ENCODE measurements at regions not wholly inside any gene's neighbourhood (a gene's known extent, or its start where the extent isn't known, plus 50 kb on each side); places are given as distances from the start of the nearest gene placed in this dataset.
"Not testable (repeated sequence)": the region's sequence is repeated elsewhere in the genome, so short reads cannot be mapped to it uniquely, and the experiment has no call there.

DNA sequence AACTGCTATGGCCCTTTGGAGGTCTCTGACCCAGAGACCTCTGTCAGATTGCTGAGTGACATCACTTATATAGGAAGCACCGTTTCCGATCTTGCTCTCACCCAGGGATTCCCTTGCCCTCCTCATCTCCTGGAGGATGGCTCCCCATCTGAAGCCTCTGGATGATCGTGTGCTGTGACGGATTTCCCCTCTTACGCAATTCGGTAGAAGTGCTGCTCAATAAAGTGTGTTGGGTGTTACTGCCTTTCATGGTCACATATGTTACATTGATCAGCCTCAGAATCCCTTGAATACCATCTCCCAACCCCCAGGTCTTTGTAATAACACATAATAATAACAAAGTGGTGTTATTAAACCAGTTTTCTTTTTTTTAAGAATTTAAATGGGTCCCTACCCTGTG lies 107.3 kb upstream of the CLEC14A start:
- no peak for DNase-seq
- H3K4me3 ChIP-seq (ENCODE audit: insufficient read depth, low read depth, low read length, poor library complexity, severe bottlenecking), result no peak overlapping the region
- no peaks in the 10 kb centered on the region for H3K4me1 ChIP-seq (ENCODE audit: control insufficient read depth, insufficient read depth, low read length, poor library complexity, severe bottlenecking)
- H3K27me3 ChIP-seq (replicated peaks; ENCODE audit: control insufficient read depth, insufficient read depth, low read length, poor library complexity, severe bottlenecking), result no peaks in the 10 kb centered on the region
- H3K27ac ChIP-seq (ENCODE audit: insufficient read depth, low read length, poor library complexity, severe bottlenecking), result no peak overlapping the region
- no peaks in the 10 kb centered on the region for H3K36me3 ChIP-seq (ENCODE audit: control insufficient read depth, insufficient read depth, low read length)
- no peaks in the 10 kb centered on the region for H3K9me3 ChIP-seq (ENCODE audit: control insufficient read depth, low read length)

DNA sequence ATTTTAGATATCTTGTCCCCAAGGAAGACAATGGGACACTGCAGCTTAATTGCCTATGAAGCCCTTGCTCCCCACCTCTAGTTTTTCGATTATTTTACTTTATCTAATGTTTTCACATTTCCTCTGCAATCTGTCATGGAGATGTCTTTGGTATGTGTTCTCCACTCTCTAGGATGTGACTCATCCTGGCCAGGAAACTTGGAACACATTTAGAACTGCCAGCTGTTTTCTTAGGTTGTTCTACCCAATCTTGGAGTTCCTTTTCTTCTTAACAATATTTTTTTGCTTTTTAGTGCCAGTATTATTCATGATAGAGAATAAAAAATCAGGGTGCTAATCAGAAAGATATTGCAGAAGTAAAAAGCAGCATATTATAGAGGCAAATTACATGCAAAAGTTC lies 101.7 kb upstream of the CLEC14A start:
- no peaks in the 10 kb centered on the region for H3K4me1 ChIP-seq (ENCODE audit: control insufficient read depth, insufficient read depth, low read length, poor library complexity, severe bottlenecking)
- no peak overlapping the region for H3K4me3 ChIP-seq (ENCODE audit: insufficient read depth, low read depth, low read length, poor library complexity, severe bottlenecking)
- DNase-seq, result no peak
- no peak overlapping the region for H3K27ac ChIP-seq (ENCODE audit: insufficient read depth, low read length, poor library complexity, severe bottlenecking)
- H3K27me3 ChIP-seq (replicated peaks; ENCODE audit: control insufficient read depth, insufficient read depth, low read length, poor library complexity, severe bottlenecking), result no peaks in the 10 kb centered on the region
- no peaks in the 10 kb centered on the region for H3K9me3 ChIP-seq (ENCODE audit: control insufficient read depth, low read length)
- H3K36me3 ChIP-seq (ENCODE audit: control insufficient read depth, insufficient read depth, low read length), result no peaks in the 10 kb centered on the region

DNA sequence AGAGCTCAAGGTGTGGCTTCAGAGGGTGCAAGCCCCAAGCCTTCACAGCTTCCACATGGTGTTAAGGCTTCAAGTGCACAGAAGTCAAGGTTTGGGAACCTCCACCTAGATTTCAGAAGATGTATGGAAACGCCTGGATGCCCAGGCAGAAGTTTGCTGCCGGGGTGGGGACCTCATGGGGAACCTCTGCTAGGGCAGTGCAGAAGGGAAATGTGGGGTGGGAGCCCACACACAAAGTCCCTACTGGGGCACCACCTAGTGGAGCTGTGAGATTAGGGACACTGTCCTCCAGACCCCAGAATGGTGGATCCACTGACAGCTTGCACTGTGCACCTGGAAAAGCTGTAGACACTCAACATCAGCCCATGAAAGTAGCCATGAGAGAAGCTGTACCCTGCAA lies 99.6 kb upstream of the CLEC14A start:
- not testable (repeated sequence) for DNase-seq; H3K4me3 ChIP-seq (ENCODE audit: insufficient read depth, low read depth, low read length, poor library complexity, severe bottlenecking); H3K4me1 ChIP-seq (ENCODE audit: control insufficient read depth, insufficient read depth, low read length, poor library complexity, severe bottlenecking); H3K36me3 ChIP-seq (ENCODE audit: control insufficient read depth, insufficient read depth, low read length); H3K9me3 ChIP-seq (ENCODE audit: control insufficient read depth, low read length); H3K27me3 ChIP-seq (replicated peaks; ENCODE audit: control insufficient read depth, insufficient read depth, low read length, poor library complexity, severe bottlenecking); H3K27ac ChIP-seq (ENCODE audit: insufficient read depth, low read length, poor library complexity, severe bottlenecking)

DNA sequence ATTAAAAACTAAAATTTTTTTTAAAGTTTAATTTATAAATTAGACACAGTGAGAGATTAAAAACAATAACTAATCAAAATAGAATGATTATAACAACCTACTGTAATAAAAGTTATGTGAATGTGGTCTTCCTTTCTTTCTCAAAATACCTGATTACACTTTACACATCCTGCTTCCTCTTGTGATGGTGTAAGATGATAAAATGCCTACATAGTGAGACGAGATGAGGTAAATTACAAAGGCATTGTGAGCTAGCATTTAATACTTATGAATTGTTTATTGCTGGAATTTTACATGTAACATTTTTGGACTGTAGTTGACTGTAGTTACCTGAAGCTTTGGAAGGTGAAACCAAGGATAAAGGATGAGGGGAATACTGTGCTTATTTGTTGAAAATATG lies 94.2 kb upstream of the CLEC14A start:
- Histone ChIP-seq H3K27me3 (replicated peaks; ENCODE audit: control insufficient read depth, insufficient read depth, low read length, poor library complexity, severe bottlenecking) (no peaks in the 10 kb centered on the region), H3K36me3 (ENCODE audit: control insufficient read depth, insufficient read depth, low read length) (no peaks in the 10 kb centered on the region)

DNA sequence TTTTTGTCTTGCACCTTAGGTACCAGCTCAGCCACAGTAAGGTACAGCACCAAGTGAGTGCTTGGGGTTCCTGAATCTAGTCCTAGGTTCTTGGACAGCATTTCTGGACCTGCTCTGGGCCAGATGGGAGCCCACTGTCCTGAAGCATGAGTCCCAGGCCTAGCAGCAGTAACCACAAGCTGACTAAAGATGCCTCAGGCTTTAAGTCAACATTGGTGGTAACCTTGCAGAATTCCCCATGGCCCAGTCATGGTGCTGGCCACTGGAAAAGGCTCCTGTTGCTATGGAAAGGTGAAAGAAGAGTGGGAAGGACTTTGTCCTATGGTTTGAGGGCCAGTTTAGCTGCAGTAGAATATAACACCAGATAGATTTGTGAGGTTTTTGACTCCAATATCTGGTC lies 86.9 kb upstream of the CLEC14A start:
- no peak overlapping the region for H3K4me3 ChIP-seq (ENCODE audit: insufficient read depth, low read depth, low read length, poor library complexity, severe bottlenecking)
- H3K4me1 ChIP-seq (ENCODE audit: control insufficient read depth, insufficient read depth, low read length, poor library complexity, severe bottlenecking), result no peaks in the 10 kb centered on the region
- DNase-seq, result no peak
- no peaks in the 10 kb centered on the region for H3K36me3 ChIP-seq (ENCODE audit: control insufficient read depth, insufficient read depth, low read length)
- H3K9me3 ChIP-seq (ENCODE audit: control insufficient read depth, low read length), result no peaks in the 10 kb centered on the region
- no peaks in the 10 kb centered on the region for H3K27me3 ChIP-seq (replicated peaks; ENCODE audit: control insufficient read depth, insufficient read depth, low read length, poor library complexity, severe bottlenecking)
- no peak overlapping the region for H3K27ac ChIP-seq (ENCODE audit: insufficient read depth, low read length, poor library complexity, severe bottlenecking)

More for the DNA sequence above, 94.2 kb upstream of the CLEC14A start:
- Histone ChIP-seq H3K4me3 (ENCODE audit: insufficient read depth, low read depth, low read length, poor library complexity, severe bottlenecking) (no peak overlapping the region), H3K9me3 (ENCODE audit: control insufficient read depth, low read length) (no peaks in the 10 kb centered on the region), H3K27ac (ENCODE audit: insufficient read depth, low read length, poor library complexity, severe bottlenecking) (no peak overlapping the region), H3K4me1 (ENCODE audit: control insufficient read depth, insufficient read depth, low read length, poor library complexity, severe bottlenecking) (no peaks in the 10 kb centered on the region)
- no peak for DNase-seq

DNA sequence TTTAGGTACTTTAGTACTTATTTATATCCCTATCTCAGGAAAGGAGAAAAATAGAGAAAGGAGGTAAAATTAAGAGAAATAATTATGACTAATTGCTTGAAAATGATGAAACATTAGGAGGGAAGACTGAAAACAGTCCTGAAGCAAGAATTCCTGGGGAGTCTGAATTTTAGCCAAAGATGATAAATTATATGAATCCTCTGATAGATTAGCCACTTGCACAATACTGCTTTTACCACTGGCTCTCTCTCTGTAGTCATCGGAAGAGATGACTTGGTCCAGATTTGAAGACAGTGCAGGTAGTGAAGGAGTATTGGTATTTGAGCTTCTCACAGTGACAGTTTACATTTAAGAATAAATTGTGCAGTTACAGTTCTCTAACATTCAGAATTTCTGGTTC lies 83.8 kb upstream of the CLEC14A start:
- Histone ChIP-seq H3K4me1 (ENCODE audit: control insufficient read depth, insufficient read depth, low read length, poor library complexity, severe bottlenecking) (no peaks in the 10 kb centered on the region), H3K36me3 (ENCODE audit: control insufficient read depth, insufficient read depth, low read length) (no peaks in the 10 kb centered on the region), H3K27me3 (replicated peaks; ENCODE audit: control insufficient read depth, insufficient read depth, low read length, poor library complexity, severe bottlenecking) (no peaks in the 10 kb centered on the region), H3K27ac (ENCODE audit: insufficient read depth, low read length, poor library complexity, severe bottlenecking) (no peak overlapping the region), H3K4me3 (ENCODE audit: insufficient read depth, low read depth, low read length, poor library complexity, severe bottlenecking) (no peak overlapping the region), H3K9me3 (ENCODE audit: control insufficient read depth, low read length) (no peaks in the 10 kb centered on the region)
- DNase-seq, result no peak

DNA sequence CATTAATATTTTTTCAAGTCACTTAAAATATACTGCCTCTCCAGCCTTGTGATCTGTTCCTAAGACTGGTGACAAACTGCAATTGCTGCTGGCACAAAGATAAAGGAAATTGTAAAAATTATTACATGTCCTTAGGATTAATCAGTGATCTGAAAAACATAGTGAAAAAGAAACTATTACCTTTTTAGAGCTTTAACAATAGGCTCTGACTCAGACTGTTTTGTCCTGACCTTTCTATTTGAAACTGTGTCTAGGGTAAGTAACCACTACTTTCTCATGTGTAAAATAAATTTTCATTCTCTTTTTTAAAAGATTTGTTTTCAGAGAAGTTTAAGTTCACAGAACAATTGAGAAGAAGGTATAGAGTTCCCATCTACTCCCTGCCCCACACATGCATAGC lies 80.4 kb upstream of the CLEC14A start:
- Histone ChIP-seq H3K36me3 (ENCODE audit: control insufficient read depth, insufficient read depth, low read length) (no peaks in the 10 kb centered on the region), H3K27me3 (replicated peaks; ENCODE audit: control insufficient read depth, insufficient read depth, low read length, poor library complexity, severe bottlenecking) (no peaks in the 10 kb centered on the region), H3K4me3 (ENCODE audit: insufficient read depth, low read depth, low read length, poor library complexity, severe bottlenecking) (no peak overlapping the region), H3K27ac (ENCODE audit: insufficient read depth, low read length, poor library complexity, severe bottlenecking) (no peak overlapping the region), H3K4me1 (ENCODE audit: control insufficient read depth, insufficient read depth, low read length, poor library complexity, severe bottlenecking) (no peaks in the 10 kb centered on the region), H3K9me3 (ENCODE audit: control insufficient read depth, low read length) (no peaks in the 10 kb centered on the region)
- DNase-seq, result no peak

DNA sequence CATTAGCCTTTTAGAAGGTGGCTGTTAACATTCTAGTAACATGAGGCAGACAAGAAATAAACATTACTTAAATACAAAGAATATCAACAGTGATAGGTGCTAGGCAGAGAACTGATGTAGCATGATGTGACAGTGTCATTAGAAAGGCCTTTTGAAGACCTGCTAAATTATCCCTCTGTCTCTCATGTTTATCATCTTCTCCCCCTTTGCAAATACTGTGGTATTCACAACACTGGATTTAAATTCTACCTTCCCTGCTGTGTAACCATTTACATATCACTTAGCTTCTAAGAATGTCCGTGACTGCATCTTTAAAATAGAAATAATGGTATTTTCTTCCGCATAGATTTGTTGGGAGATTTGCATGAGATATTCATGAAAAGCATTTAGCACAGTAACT lies 74.4 kb upstream of the CLEC14A start:
- Histone ChIP-seq H3K9me3 (ENCODE audit: control insufficient read depth, low read length) (no peaks in the 10 kb centered on the region), H3K36me3 (ENCODE audit: control insufficient read depth, insufficient read depth, low read length) (no peaks in the 10 kb centered on the region), H3K4me1 (ENCODE audit: control insufficient read depth, insufficient read depth, low read length, poor library complexity, severe bottlenecking) (no peaks in the 10 kb centered on the region), H3K27me3 (replicated peaks; ENCODE audit: control insufficient read depth, insufficient read depth, low read length, poor library complexity, severe bottlenecking) (no peaks in the 10 kb centered on the region), H3K4me3 (ENCODE audit: insufficient read depth, low read depth, low read length, poor library complexity, severe bottlenecking) (no peak overlapping the region), H3K27ac (ENCODE audit: insufficient read depth, low read length, poor library complexity, severe bottlenecking) (no peak overlapping the region)
- no peak for DNase-seq

DNA sequence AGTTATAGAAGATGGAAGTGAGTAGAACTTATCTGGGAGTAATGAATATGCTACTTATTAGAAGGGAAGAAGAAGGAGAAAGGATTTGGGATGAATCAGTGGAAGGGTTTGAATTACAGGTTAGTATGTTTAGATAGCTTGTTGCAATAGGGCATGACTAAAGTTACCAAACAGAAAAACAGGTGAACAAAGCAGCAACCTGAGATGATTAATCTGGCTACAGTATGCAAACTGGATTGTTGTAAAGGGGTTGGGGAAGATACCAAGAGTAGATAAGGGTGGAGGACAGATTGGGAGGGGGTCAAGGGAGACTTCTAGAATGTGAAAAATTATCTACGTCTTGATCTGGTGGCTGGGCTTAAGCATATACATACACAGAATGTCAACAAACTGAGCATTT lies 73.4 kb upstream of the CLEC14A start:
- Histone ChIP-seq H3K4me1 (ENCODE audit: control insufficient read depth, insufficient read depth, low read length, poor library complexity, severe bottlenecking) (no peaks in the 10 kb centered on the region), H3K4me3 (ENCODE audit: insufficient read depth, low read depth, low read length, poor library complexity, severe bottlenecking) (no peak overlapping the region), H3K9me3 (ENCODE audit: control insufficient read depth, low read length) (no peaks in the 10 kb centered on the region), H3K27ac (ENCODE audit: insufficient read depth, low read length, poor library complexity, severe bottlenecking) (no peak overlapping the region), H3K27me3 (replicated peaks; ENCODE audit: control insufficient read depth, insufficient read depth, low read length, poor library complexity, severe bottlenecking) (no peaks in the 10 kb centered on the region), H3K36me3 (ENCODE audit: control insufficient read depth, insufficient read depth, low read length) (no peaks in the 10 kb centered on the region)
- DNase-seq, result no peak

DNA sequence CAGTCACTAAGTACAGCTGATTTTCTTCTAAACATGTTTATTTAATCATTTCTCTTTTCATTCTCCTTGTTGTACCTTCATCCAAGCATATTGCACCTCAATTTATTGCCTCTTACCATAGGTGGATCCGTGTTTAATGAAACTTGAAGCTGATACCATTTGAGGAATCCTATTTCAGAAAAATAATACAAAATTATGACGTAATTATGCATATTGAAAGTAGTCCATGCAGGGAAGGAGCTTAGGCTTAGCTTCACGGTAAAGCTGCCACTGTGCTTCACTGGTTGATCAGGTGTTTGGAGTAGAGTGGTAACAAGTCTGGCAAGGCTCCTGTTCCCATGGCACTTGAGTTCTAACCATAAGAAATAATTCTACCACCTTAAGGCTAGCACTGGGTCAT lies 61.0 kb upstream of the CLEC14A start:
- no peaks in the 10 kb centered on the region for H3K4me1 ChIP-seq (ENCODE audit: control insufficient read depth, insufficient read depth, low read length, poor library complexity, severe bottlenecking)
- DNase-seq, result no peak

DNA sequence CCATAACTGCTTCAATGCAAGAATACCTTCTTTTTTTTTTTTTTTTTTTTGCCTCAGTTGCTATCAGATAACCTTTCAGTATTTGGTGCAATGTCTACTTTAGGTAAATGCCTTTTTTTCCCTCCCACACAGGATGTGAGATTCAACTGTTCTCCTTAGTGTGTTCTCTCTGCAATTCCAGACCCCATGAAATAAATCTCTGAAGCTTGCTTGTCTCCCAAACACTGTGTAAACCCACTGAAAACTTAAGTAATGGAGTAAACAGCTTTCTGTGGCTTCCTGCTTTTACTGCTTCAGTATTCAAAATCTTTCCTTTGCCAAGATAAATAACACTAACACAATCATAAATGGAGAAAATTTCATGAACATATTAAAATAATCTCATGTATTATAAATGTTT lies 55.8 kb upstream of the CLEC14A start:
- H3K36me3 ChIP-seq (ENCODE audit: control insufficient read depth, insufficient read depth, low read length), result no peaks in the 10 kb centered on the region
- no peak for DNase-seq
- no peak overlapping the region for H3K4me3 ChIP-seq (ENCODE audit: insufficient read depth, low read depth, low read length, poor library complexity, severe bottlenecking)
- H3K27ac ChIP-seq (ENCODE audit: insufficient read depth, low read length, poor library complexity, severe bottlenecking), result no peak overlapping the region
- H3K27me3 ChIP-seq (replicated peaks; ENCODE audit: control insufficient read depth, insufficient read depth, low read length, poor library complexity, severe bottlenecking), result no peaks in the 10 kb centered on the region
- H3K4me1 ChIP-seq (ENCODE audit: control insufficient read depth, insufficient read depth, low read length, poor library complexity, severe bottlenecking), result no peaks in the 10 kb centered on the region
- no peaks in the 10 kb centered on the region for H3K9me3 ChIP-seq (ENCODE audit: control insufficient read depth, low read length)

More for the DNA sequence above, 61.0 kb upstream of the CLEC14A start:
- Histone ChIP-seq H3K36me3 (ENCODE audit: control insufficient read depth, insufficient read depth, low read length) (no peaks in the 10 kb centered on the region), H3K27me3 (replicated peaks; ENCODE audit: control insufficient read depth, insufficient read depth, low read length, poor library complexity, severe bottlenecking) (no peaks in the 10 kb centered on the region), H3K27ac (ENCODE audit: insufficient read depth, low read length, poor library complexity, severe bottlenecking) (no peak overlapping the region), H3K9me3 (ENCODE audit: control insufficient read depth, low read length) (no peaks in the 10 kb centered on the region), H3K4me3 (ENCODE audit: insufficient read depth, low read depth, low read length, poor library complexity, severe bottlenecking) (no peak overlapping the region)
